ENCODE measurements at regions not wholly inside any gene's neighbourhood (a gene's known extent, or its start where the extent isn't known, plus 50 kb on each side); places are given as distances from the start of the nearest gene placed in this dataset.

- DNase-seq (ENCODE audit: insufficient read length, low spot score) (no peak), FAIRE-seq (no peak)
Measured at GRCh38 chr11:116510886-116511650, 261.7 kb downstream of the BUD13 start.

GRCh38 chr11:116510166-116510565, 262.6 kb downstream of the BUD13 start:
- no peak for DNase-seq (ENCODE audit: insufficient read length, low spot score)
- FAIRE-seq = no peak

GRCh38 chr11:116509551-116509950, 263.2 kb downstream of the BUD13 start:
- FAIRE-seq (no peak), DNase-seq (ENCODE audit: insufficient read length, low spot score) (no peak)

- no peak for FAIRE-seq
Measured at GRCh38 chr11:116507849-116508695, 264.7 kb downstream of the BUD13 start.

GRCh38 chr11:116507016-116507415, 265.8 kb downstream of the BUD13 start:
- DNase-seq (ENCODE audit: insufficient read length, low spot score) (no peak), FAIRE-seq (no peak)

More at GRCh38 chr11:116507849-116508695, 264.7 kb downstream of the BUD13 start:
- no peak for DNase-seq (ENCODE audit: insufficient read length, low spot score)

- DNase-seq (ENCODE audit: insufficient read length, low spot score) = no peak
- FAIRE-seq = no peak
Measured at GRCh38 chr11:116506263-116506825, 266.4 kb downstream of the BUD13 start.

- FAIRE-seq (no peak), DNase-seq (ENCODE audit: insufficient read length, low spot score) (no peak)
Measured at GRCh38 chr11:116505298-116506262, 267.2 kb downstream of the BUD13 start.

GRCh38 chr11:116504541-116505297, 268.1 kb downstream of the BUD13 start:
- no peak for DNase-seq (ENCODE audit: insufficient read length, low spot score)
- FAIRE-seq = no peak

GRCh38 chr11:116503216-116504160, 269.3 kb downstream of the BUD13 start:
- FAIRE-seq (no peak), DNase-seq (ENCODE audit: insufficient read length, low spot score) (no peak)

GRCh38 chr11:116502641-116503061, 270.1 kb downstream of the BUD13 start:
- FAIRE-seq = no peak

GRCh38 chr11:116501728-116502127, 271.1 kb downstream of the BUD13 start:
- FAIRE-seq = no peak
- no peak for DNase-seq (ENCODE audit: insufficient read length, low spot score)

More at GRCh38 chr11:116502641-116503061, 270.1 kb downstream of the BUD13 start:
- no peak for DNase-seq (ENCODE audit: insufficient read length, low spot score)

- FAIRE-seq (no peak), DNase-seq (ENCODE audit: insufficient read length, low spot score) (no peak)
Measured at GRCh38 chr11:116500947-116501602, 271.7 kb downstream of the BUD13 start.

GRCh38 chr11:116500026-116500946, 272.5 kb downstream of the BUD13 start:
- DNase-seq (ENCODE audit: insufficient read length, low spot score) = no peak

GRCh38 chr11:116499396-116500003, 273.3 kb downstream of the BUD13 start:
- peak; percentile 39 for DNase-seq (ENCODE audit: insufficient read length, low spot score)
- FAIRE-seq = no peak

More at GRCh38 chr11:116500026-116500946, 272.5 kb downstream of the BUD13 start:
- no peak for FAIRE-seq

GRCh38 chr11:116498161-116498560, 274.6 kb downstream of the BUD13 start:
- no peak for FAIRE-seq
- DNase-seq (ENCODE audit: insufficient read length, low spot score) = no peak

- DNase-seq (ENCODE audit: insufficient read length, low spot score) (no peak), FAIRE-seq (no peak)
Measured at GRCh38 chr11:116492600-116492999, 280.2 kb downstream of the BUD13 start.
